Lung (tissue), 11 donors: ENCODE measurements at regions not wholly inside any gene's neighbourhood (a gene's known extent, or its start where the extent isn't known, plus 50 kb on each side); places are given as distances from the start of the nearest gene placed in this dataset.

ENCODE experiments used
- ATAC-seq: fragments of 200-7000 bp; cut with Tn5 transposase; one replicate; pipeline ENCODE4 v1.9.1; 2020; ENCODE audit warnings: moderate number of reproducible peaks; ENCODE audit not compliant: insufficient read depth, low FRiP score
- DNase-seq, 3 donors: peaks; one replicate each; pipeline ENCODE4 v3.0.0-alpha.2; 2013 to 2017
- H3K27ac ChIP-seq, 2 donors: one replicate each; pipeline ENCODE4 v1.5.1; 2013; ENCODE audit warnings: mild to moderate bottlenecking in 2 of 2, moderate library complexity in 2 of 2, control low read depth in 1 of 2, inconsistent platforms in 1 of 2, low read depth in 1 of 2, low read length in 1 of 2
- H3K27me3 ChIP-seq, 3 donors: one replicate each; pipeline ENCODE4 v1.5.1; 2013; ENCODE audit warnings: low read length in 2 of 3; ENCODE audit not compliant: control insufficient read depth in 3 of 3, insufficient read depth in 3 of 3
- H3K36me3 ChIP-seq, 4 donors: one replicate each; pipeline ENCODE4 v1.5.1; 2013; ENCODE audit warnings: low read length in 4 of 4, mild to moderate bottlenecking in 1 of 4, moderate library complexity in 1 of 4; ENCODE audit not compliant: control insufficient read depth in 4 of 4, insufficient read depth in 4 of 4
- H3K4me1 ChIP-seq, 5 donors: one replicate each; pipeline ENCODE4 v1.5.1; 2013; ENCODE audit warnings: low read length in 5 of 5, mild to moderate bottlenecking in 2 of 5, moderate library complexity in 1 of 5; ENCODE audit not compliant: control insufficient read depth in 5 of 5, insufficient read depth in 5 of 5
- H3K4me3 ChIP-seq: one replicate; pipeline ENCODE4 v1.5.1; 2013; ENCODE audit warnings: mild to moderate bottlenecking, control low read depth, moderate library complexity
- H3K9ac ChIP-seq, 2 donors: one replicate each; pipeline ENCODE4 v1.5.1; 2013; ENCODE audit warnings: low read length in 2 of 2, control low read depth in 1 of 2; ENCODE audit not compliant: insufficient read depth in 1 of 2
- H3K9me3 ChIP-seq, 4 donors: one replicate each; pipeline ENCODE4 v1.5.1; 2013; ENCODE audit warnings: low read length in 3 of 4, mild to moderate bottlenecking in 1 of 4, moderate library complexity in 1 of 4; ENCODE audit not compliant: control insufficient read depth in 4 of 4, insufficient read depth in 3 of 4
- whole genome bisulfite sequencing, 2 donors: extraction: QIAGEN DNeasy Blood & Tissue Kit; methylation state at CpG; one replicate each; pipeline ENCODE4 v1.1.7; 2013; 5-methylcytosine and 5-hydroxymethylcytosine counted together
- TF ChIP-seq, protein P1 (sequence below): IDR thresholded peaks from 2 replicates; pipeline ENCODE4 v1.5.1; 2012; ENCODE audit warnings: mild to moderate bottlenecking; ENCODE audit errors: control extremely low read depth, extremely low read depth
- donor health status: control.
- donor health status: control.
- donor health status: Bipolar disorder and iron deficiency.
- donor health status: healthy.
- donor health status: DM: yes; HTN: yes; CAD: no.

DNA sequence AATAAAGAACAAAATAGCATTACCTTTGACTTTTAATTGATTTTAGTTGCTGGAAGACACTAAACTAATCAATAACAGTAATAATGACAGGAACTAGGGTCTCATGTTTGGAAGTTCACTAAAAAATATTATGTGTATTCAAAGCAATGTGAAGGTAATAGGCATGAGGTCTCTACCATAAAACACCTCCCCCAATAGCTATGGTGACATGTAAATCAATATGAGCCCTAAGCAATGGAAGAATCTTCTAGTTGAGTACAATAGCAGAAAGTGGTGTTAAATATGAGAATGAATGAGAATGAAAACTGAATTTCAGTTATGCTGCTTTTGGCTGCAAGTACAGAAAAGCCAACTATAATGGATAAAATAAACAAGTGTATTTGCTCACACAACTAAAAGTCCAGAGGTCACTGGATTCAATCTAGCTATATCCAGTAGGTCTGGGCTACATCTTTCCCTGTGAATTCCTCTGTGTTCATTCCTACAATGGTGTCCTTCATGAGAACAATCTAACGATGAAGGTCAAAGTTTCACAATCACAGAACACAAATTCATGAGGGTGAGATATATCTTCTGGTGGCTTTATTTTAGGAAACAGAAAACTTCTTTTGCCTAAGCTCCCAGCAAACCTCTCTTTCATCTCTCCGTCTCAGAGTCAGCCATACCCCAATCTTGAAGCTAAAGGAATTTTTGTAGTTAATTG lies 728.0 kb downstream of the FSCB start:
- H3K4me1 ChIP-seq, result peaks cover 0 to 4% (median 0%) of the 10 kb centered on the region in 5 donors
- peak in 2 of 3 donors; percentile 8 to 13 for DNase-seq
- no peak overlapping the region for H3K27ac ChIP-seq
- no peaks in the 10 kb centered on the region for H3K36me3 ChIP-seq
- no peaks in the 10 kb centered on the region for H3K27me3 ChIP-seq
- H3K4me3 ChIP-seq, result no peak overlapping the region
- 72 to 81% methylated on average over 2 of the region's 2 CpGs for WGBS, 2 donors
- no peak overlapping the region for H3K9ac ChIP-seq
- no peak for ATAC-seq
- peaks cover 0 to 2% (median 0%) of the 10 kb centered on the region in 4 donors for H3K9me3 ChIP-seq
- TF ChIP-seq, protein P1, sequence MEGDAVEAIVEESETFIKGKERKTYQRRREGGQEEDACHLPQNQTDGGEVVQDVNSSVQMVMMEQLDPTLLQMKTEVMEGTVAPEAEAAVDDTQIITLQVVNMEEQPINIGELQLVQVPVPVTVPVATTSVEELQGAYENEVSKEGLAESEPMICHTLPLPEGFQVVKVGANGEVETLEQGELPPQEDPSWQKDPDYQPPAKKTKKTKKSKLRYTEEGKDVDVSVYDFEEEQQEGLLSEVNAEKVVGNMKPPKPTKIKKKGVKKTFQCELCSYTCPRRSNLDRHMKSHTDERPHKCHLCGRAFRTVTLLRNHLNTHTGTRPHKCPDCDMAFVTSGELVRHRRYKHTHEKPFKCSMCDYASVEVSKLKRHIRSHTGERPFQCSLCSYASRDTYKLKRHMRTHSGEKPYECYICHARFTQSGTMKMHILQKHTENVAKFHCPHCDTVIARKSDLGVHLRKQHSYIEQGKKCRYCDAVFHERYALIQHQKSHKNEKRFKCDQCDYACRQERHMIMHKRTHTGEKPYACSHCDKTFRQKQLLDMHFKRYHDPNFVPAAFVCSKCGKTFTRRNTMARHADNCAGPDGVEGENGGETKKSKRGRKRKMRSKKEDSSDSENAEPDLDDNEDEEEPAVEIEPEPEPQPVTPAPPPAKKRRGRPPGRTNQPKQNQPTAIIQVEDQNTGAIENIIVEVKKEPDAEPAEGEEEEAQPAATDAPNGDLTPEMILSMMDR, result no peak

DNA sequence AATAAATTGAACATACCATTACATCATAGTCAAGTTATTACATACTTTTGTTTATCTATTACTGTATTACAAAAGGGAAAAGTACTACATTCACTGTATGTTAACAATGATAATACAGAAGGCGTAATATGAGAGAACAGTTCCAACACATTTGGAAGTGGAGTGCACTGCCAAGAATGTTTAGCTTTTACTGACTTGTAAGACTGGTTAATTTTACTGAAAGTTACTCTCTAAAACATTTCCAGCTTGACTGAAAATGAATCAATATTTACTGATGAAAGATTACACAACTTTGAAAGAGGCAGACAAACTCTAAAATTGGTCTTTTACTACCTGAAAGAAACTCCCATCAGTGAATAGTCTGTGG lies 728.5 kb downstream of the FSCB start:
- H3K9ac ChIP-seq, result no peak overlapping the region
- DNase-seq (peak in 2 of 3 donors; percentile 38 to 70), ATAC-seq (no peak)
- H3K27me3 ChIP-seq, result no peaks in the 10 kb centered on the region
- TF ChIP-seq, protein P1, result no peak
- 57 to 85% methylated on average over 1 of the region's 1 CpG for WGBS, 2 donors
- H3K4me3 ChIP-seq, result no peak overlapping the region
- H3K9me3 ChIP-seq, result peaks cover 0 to 2% (median 0%) of the 10 kb centered on the region in 4 donors
- H3K36me3 ChIP-seq, result no peaks in the 10 kb centered on the region
- H3K4me1 ChIP-seq, result peaks cover 0 to 4% (median 0%) of the 10 kb centered on the region in 5 donors
- H3K27ac ChIP-seq, result no peak overlapping the region

DNA sequence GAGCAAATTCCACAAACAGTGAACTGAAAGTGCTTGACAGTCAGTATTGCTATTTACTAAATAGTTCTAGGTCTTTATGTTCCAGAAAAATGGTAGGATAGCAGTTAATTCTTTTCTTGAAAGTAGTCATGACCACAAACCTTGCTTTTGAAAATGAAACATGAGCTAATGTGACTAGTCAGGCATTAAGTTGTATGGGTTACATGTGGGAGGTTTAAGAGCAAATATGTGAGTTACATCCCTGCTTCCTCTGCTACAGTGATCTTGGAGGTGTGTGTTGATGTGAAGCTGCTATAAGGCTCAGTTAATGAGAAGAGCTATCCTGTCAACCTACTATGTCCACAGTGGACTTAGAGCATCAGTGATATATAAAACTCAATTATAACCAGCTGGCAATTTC lies 741.6 kb downstream of the FSCB start:
- TF ChIP-seq, protein P1, result no peak
- Histone ChIP-seq H3K27me3 (no peaks in the 10 kb centered on the region), H3K36me3 (no peaks in the 10 kb centered on the region), H3K4me3 (no peak overlapping the region), H3K27ac (no peak overlapping the region), H3K9me3 (no peaks in the 10 kb centered on the region), H3K9ac (no peak overlapping the region), H3K4me1 (no peaks in the 10 kb centered on the region)
- ATAC-seq, result no peak
- no peak for DNase-seq

DNA sequence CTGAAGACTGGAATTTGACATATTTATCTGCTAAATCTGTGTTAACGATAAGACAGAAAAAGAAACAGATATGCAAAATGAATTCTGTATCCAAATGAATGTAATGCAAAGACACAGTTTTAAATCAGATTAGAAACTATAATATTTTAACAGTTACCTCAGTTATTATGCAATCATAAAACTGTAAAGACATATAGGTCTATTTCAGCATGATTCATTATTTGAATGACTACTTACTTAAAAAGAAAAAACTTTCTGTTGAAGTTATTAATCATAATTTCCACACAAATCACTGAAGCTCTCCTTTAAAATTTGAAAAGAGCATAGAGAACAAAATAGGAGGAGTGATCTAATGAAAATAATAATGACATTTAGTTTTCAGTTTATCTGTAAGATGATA lies 742.6 kb downstream of the FSCB start:
- Histone ChIP-seq H3K36me3 (no peaks in the 10 kb centered on the region), H3K4me1 (no peaks in the 10 kb centered on the region), H3K4me3 (no peak overlapping the region), H3K9me3 (no peaks in the 10 kb centered on the region), H3K27ac (no peak overlapping the region), H3K27me3 (no peaks in the 10 kb centered on the region), H3K9ac (no peak overlapping the region)
- DNase-seq (no peak), ATAC-seq (no peak)
- WGBS, 2 donors, result 82 to 100% methylated on average over 1 of the region's 1 CpG
- TF ChIP-seq, protein P1, result no peak
